OCI-LY3 (cell line): ENCODE measurements at regions not wholly inside any gene's neighbourhood (a gene's known extent, or its start where the extent isn't known, plus 50 kb on each side); places are given as distances from the start of the nearest gene placed in this dataset.

Experiments
- H2AFZ ChIP-seq: fragments of 200-600, 300-600 bp; shearing (Covaris generic); 2 replicates; pipeline ENCODE4 v1.6.0; 2014; ENCODE audit warnings: antibody characterized with exemption, low read depth, low read length
- H3K27ac ChIP-seq: fragments of 200-600, 300-600 bp; sonication (generic); 2 replicates; pipeline ENCODE4 v1.5.1; 2014; ENCODE audit warnings: mild to moderate bottlenecking, low read length, moderate library complexity, mixed read lengths
- H3K27me3 ChIP-seq: fragments of 200-600, 300-600 bp; sonication (generic); 2 replicates; pipeline ENCODE4 v1.6.1; 2014; ENCODE audit warnings: low read depth, low read length, mixed read lengths
- H3K36me3 ChIP-seq: fragments of 200-600, 300-600 bp; sonication (generic); replicated peaks from 2 replicates; pipeline ENCODE3; 2014; ENCODE audit warnings: low read depth, low read length, mixed read lengths
- H3K4me1 ChIP-seq: fragments of 300-600, 200-600 bp; sonication (generic); 2 replicates; pipeline ENCODE4 v1.6.1; 2014; ENCODE audit warnings: low read length, mixed read lengths
- H3K4me2 ChIP-seq: fragments of 200-600, 300-600 bp; sonication (generic); 2 replicates; pipeline ENCODE4 v1.6.1; 2014; ENCODE audit warnings: low read length, mixed read lengths
- H3K4me3 ChIP-seq: fragments of 300-600, 200-600 bp; sonication (generic); 2 replicates; pipeline ENCODE4 v1.5.1; 2014; ENCODE audit warnings: antibody characterized with exemption, mild to moderate bottlenecking, low read length, moderate library complexity
- H3K79me2 ChIP-seq: fragments of 300-600, 200-600 bp; shearing (Covaris generic); 2 replicates; pipeline ENCODE4 v1.6.1; 2014; ENCODE audit warnings: mild to moderate bottlenecking, low read length, mixed read lengths
- H3K9ac ChIP-seq: fragments of 300-600, 200-600 bp; shearing (Covaris generic); 2 replicates; pipeline ENCODE4 v1.6.0; 2014; ENCODE audit warnings: mild to moderate bottlenecking, low read length, moderate library complexity
- H3K9me3 ChIP-seq: fragments of 200-600, 300-600 bp; shearing (Covaris generic); 2 replicates; pipeline ENCODE4 v1.6.1; 2014; ENCODE audit warnings: low read length, mixed read lengths; ENCODE audit not compliant: insufficient read depth
- H4K20me1 ChIP-seq: fragments of 200-600, 300-600 bp; sonication (generic); 2 replicates; pipeline ENCODE4 v1.6.1; 2016; ENCODE audit warnings: low read length, mixed read lengths; ENCODE audit not compliant: insufficient read depth
- CTCF ChIP-seq: fragments of 200-600, 300-600 bp; sonication (generic); IDR thresholded peaks from 2 replicates; pipeline ENCODE4 v1.5.1; 2014; ENCODE audit warnings: antibody characterized with exemption, low read length, low read depth
- EZH2phosphoT487 ChIP-seq: fragments of 200-600 bp; shearing (Covaris generic); IDR thresholded peaks from 2 replicates; pipeline ENCODE4 v1.6.1; 2018; ENCODE audit warnings: antibody characterized with exemption, mixed run types, low read depth

DNA sequence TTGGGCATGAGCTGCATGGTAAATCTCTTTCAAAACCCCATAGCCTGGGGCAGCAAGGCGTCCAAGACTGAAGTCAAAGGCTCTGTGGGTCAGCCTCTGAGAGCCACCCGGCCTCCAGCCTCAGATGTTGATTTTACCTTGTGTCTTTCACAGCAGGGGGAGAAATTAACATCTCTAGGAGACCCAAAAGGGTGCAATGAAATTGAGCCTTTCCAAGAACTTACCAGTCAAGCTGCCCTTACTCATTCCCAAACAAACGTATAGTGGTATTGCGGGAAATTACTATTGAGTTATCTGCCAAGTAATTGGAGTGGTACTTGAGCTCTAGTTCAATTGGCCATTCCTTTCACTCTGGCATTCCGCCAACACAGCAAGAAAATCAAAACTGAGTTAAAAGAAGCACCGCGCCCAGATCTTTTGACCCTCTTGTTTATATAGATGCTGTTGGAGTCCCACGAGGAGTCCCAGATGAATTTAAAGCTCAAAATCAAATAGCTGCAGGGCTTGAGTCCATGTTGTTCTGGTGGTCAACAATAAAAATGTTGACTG, 380.7 kb upstream of the SYT1 start:
- no peak overlapping the region for H3K4me3 ChIP-seq
- no peak overlapping the region for H2AFZ ChIP-seq
- no peaks in the 10 kb centered on the region for H3K9me3 ChIP-seq
- H3K36me3 ChIP-seq, result no peaks in the 10 kb centered on the region
- H3K9ac ChIP-seq, result no peak overlapping the region
- H3K27ac ChIP-seq, result no peak overlapping the region
- no peaks in the 10 kb centered on the region for H4K20me1 ChIP-seq
- TF ChIP-seq EZH2phosphoT487 (no peak), CTCF (no peak)
- H3K4me1 ChIP-seq, result no peaks in the 10 kb centered on the region
- no peaks in the 10 kb centered on the region for H3K27me3 ChIP-seq
- no peaks in the 10 kb centered on the region for H3K79me2 ChIP-seq
- H3K4me2 ChIP-seq, result no peak overlapping the region

DNA sequence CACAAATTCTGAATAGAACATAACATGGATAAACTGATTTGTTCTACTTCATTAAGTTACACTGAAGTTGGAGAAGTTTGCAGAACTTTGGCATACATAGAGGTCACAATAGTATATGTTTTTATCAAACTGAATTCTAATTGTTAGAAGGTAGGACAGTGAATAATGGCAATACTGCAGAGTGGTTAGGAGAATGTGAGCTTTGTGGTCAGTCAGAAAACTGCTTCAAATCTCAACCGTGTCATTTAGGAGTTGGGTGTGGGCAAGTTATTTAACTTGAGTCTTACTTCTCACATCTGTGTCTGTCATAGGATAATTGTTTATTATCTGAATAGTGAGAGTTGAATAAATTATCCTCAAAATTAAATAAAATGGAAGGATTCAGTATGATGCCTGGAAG, 374.6 kb upstream of the SYT1 start:
- Histone ChIP-seq H3K9me3 (no peaks in the 10 kb centered on the region), H3K9ac (no peak overlapping the region), H3K27me3 (no peaks in the 10 kb centered on the region), H3K36me3 (no peaks in the 10 kb centered on the region), H3K79me2 (no peaks in the 10 kb centered on the region), H4K20me1 (no peaks in the 10 kb centered on the region), H2AFZ (no peak overlapping the region), H3K27ac (no peak overlapping the region), H3K4me3 (no peak overlapping the region), H3K4me1 (no peaks in the 10 kb centered on the region), H3K4me2 (no peak overlapping the region)
- TF ChIP-seq CTCF (no peak), EZH2phosphoT487 (no peak)

GRCh38 chr12:78490861-78491260, 373.7 kb upstream of the SYT1 start:
- Histone ChIP-seq H3K4me3 (no peak overlapping the region), H3K36me3 (no peaks in the 10 kb centered on the region), H3K9ac (no peak overlapping the region), H3K27ac (no peak overlapping the region), H2AFZ (no peak overlapping the region), H3K4me1 (no peaks in the 10 kb centered on the region), H3K27me3 (no peaks in the 10 kb centered on the region), H3K4me2 (no peak overlapping the region), H4K20me1 (no peaks in the 10 kb centered on the region), H3K9me3 (no peaks in the 10 kb centered on the region), H3K79me2 (no peaks in the 10 kb centered on the region)
- TF ChIP-seq CTCF, result no peak
- no peak for TF ChIP-seq EZH2phosphoT487

DNA sequence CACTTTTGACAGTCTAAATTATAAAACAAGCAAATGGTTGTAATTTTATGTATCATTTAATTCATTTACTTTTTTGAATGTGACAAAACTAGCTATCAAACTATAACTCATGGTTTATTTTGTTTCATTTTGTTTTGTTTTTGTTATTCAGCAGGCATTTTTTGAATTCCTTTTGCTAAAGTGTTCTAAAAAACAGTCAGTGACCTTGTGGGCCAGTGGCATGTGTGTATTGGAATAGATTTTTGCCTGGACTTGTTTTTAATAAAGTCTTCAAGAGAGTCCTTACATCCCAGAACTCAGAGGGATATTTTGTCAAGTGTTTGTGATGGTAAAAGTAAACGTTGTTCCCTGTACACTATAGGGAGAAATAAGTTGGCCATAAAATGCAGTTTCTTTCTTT, 369.7 kb upstream of the SYT1 start:
- Histone ChIP-seq H2AFZ (no peak overlapping the region), H3K79me2 (no peaks in the 10 kb centered on the region), H3K36me3 (no peaks in the 10 kb centered on the region), H4K20me1 (no peaks in the 10 kb centered on the region), H3K27ac (no peak overlapping the region), H3K4me1 (no peaks in the 10 kb centered on the region), H3K4me2 (no peak overlapping the region), H3K9ac (no peak overlapping the region), H3K9me3 (no peaks in the 10 kb centered on the region), H3K4me3 (no peak overlapping the region), H3K27me3 (no peaks in the 10 kb centered on the region)
- TF ChIP-seq CTCF, result no peak
